K562 (cell line): ENCODE measurements at regions not wholly inside any gene's neighbourhood (a gene's known extent, or its start where the extent isn't known, plus 50 kb on each side); places are given as distances from the start of the nearest gene placed in this dataset.
A peak's percentile ranks its signal among the peaks of the same experiment; 100 is the strongest.

ENCODE experiments used
- ATF3 ChIP-seq, 2 experiments: fragments of 450-650 bp in 1 of 2; sonication (generic) in 1 of 2; formaldehyde crosslinking in 1 of 2; IDR thresholded peaks in 1 of 2; conservative IDR thresholded peaks in 1 of 2; 2 replicates each; pipeline versions ENCODE4 v1.6.1 to v1.8.1; 2016 to 2023; ENCODE audit warnings: mild to moderate bottlenecking in 2 of 2, moderate library complexity in 2 of 2, inconsistent platforms in 1 of 2, missing genetic modification reagents in 1 of 2
- CBX3 ChIP-seq, 2 experiments: IDR thresholded peaks; 1 replicate in 1 of 2; 2 replicates in 1 of 2; pipeline ENCODE4 v1.6.1; 2012; ENCODE audit warnings: inconsistent platforms in 2 of 2, low read length in 2 of 2, borderline replicate concordance in 1 of 2, control low read depth in 1 of 2
- CBX8 ChIP-seq: fragments of 200-600 bp; sonication (generic); IDR thresholded peaks from 2 replicates; pipeline ENCODE4 v1.6.1; 2012; ENCODE audit warnings: borderline replicate concordance, mixed run types, low read depth, mild to moderate bottlenecking, moderate library complexity, mixed read lengths, low read length, control low read depth, inconsistent platforms; ENCODE audit not compliant: poor library complexity, severe bottlenecking; ENCODE audit errors: extremely low read depth
- CCNT2 ChIP-seq: IDR thresholded peaks from 2 replicates; pipeline ENCODE4 v1.6.1; 2011; ENCODE audit warnings: borderline replicate concordance, low read depth, mild to moderate bottlenecking, moderate library complexity, mixed read lengths, low read length; ENCODE audit not compliant: insufficient read length; ENCODE audit errors: extremely low read depth
- CEBPG ChIP-seq, 3 experiments: fragments of 200-800 bp in 1 of 3; sonication (Bioruptor generic) in 1 of 3; sonication (generic) in 1 of 3; formaldehyde crosslinking in 1 of 3; IDR thresholded peaks in 2 of 3; conservative IDR thresholded peaks in 1 of 3; 2 replicates each; pipeline versions ENCODE4 v1.6.1 to v1.8.0; 2016 to 2022; ENCODE audit warnings: missing compliant biosample characterization in 2 of 3, missing genetic modification characterization in 2 of 3, mild to moderate bottlenecking in 1 of 3, missing genetic modification reagents in 1 of 3
- EHMT2 ChIP-seq: fragments of 450-650 bp; IDR thresholded peaks from 2 replicates; pipeline ENCODE4 v1.6.1; 2018; ENCODE audit warnings: antibody characterized with exemption
- FOXP1 ChIP-seq: sonication (generic); formaldehyde crosslinking; IDR thresholded peaks from 2 replicates; pipeline ENCODE4 v1.8.0; 2022; ENCODE audit warnings: mild to moderate bottlenecking, missing genetic modification reagents
- HMBOX1 ChIP-seq: sonication (generic); IDR thresholded peaks from 2 replicates; pipeline ENCODE4 v1.6.1; 2016
- ILF3 ChIP-seq: fragments of 450-650 bp; IDR thresholded peaks from 2 replicates; pipeline ENCODE4 v1.6.1; 2018; ENCODE audit warnings: antibody characterized with exemption, mild to moderate bottlenecking, moderate library complexity, borderline replicate concordance
- L3MBTL2 ChIP-seq: fragments of 450-650 bp; IDR thresholded peaks from 2 replicates; pipeline ENCODE4 v1.6.1; 2016; ENCODE audit warnings: mild to moderate bottlenecking, moderate library complexity
- MAZ ChIP-seq, 2 experiments: fragments of 450-650 bp in 1 of 2; sonication (generic) in 1 of 2; formaldehyde crosslinking; IDR thresholded peaks in 1 of 2; conservative IDR thresholded peaks in 1 of 2; 2 replicates each; pipeline versions ENCODE4 v1.4.0 to v1.5.0; 2020; ENCODE audit warnings: mild to moderate bottlenecking in 1 of 2, missing genetic modification reagents in 1 of 2
- MECOM ChIP-seq: fragments of 250-450 bp; sonication (Bioruptor Pico); IDR thresholded peaks from 2 replicates; pipeline ENCODE4 v1.8.0; 2022; ENCODE audit warnings: inconsistent platforms
- NCOA4 ChIP-seq: fragments of 450-650 bp; IDR thresholded peaks from 2 replicates; pipeline ENCODE4 v1.6.1; 2018; ENCODE audit warnings: mild to moderate bottlenecking; ENCODE audit not compliant: partially characterized antibody
- SOX6 ChIP-seq: fragments of 450-650 bp; IDR thresholded peaks from 2 replicates; pipeline ENCODE4 v1.6.1; 2014; ENCODE audit warnings: mild to moderate bottlenecking
- TEAD1 ChIP-seq, 2 experiments: fragments of 450-650 bp in 1 of 2; sonication (generic) in 1 of 2; formaldehyde crosslinking; IDR thresholded peaks; 2 replicates each; pipeline versions ENCODE4 v1.4.0 to v1.8.0; 2020 to 2022; ENCODE audit warnings: mild to moderate bottlenecking in 2 of 2, missing genetic modification reagents in 1 of 2
- VEZF1 ChIP-seq: fragments of 200-800 bp; sonication (Bioruptor generic); IDR thresholded peaks from 2 replicates; pipeline ENCODE4 v1.6.1; 2017; ENCODE audit warnings: missing genetic modification characterization, missing compliant biosample characterization
- ZNF140 ChIP-seq: fragments of 250-450 bp; sonication (Bioruptor Pico); IDR thresholded peaks from 2 replicates; pipeline ENCODE4 v1.8.0; 2021; ENCODE audit warnings: moderate library complexity, mild to moderate bottlenecking, inconsistent platforms
- ZNF165 ChIP-seq: fragments of 250-450 bp; sonication (Bioruptor Pico); IDR thresholded peaks from 2 replicates; pipeline ENCODE4 v1.4.0; 2020; ENCODE audit warnings: borderline replicate concordance
- ZNF239 ChIP-seq: fragments of 250-450 bp; sonication (Bioruptor Pico); IDR thresholded peaks from 2 replicates; pipeline ENCODE4 v1.4.0; 2020; ENCODE audit warnings: mild to moderate bottlenecking
- ZNF583 ChIP-seq: fragments of 250-450 bp; sonication (Bioruptor Pico); IDR thresholded peaks from 2 replicates; pipeline ENCODE4 v1.4.0; 2020
- TF ChIP-seq, protein P1 (sequence below), 2 experiments: fragments of 450-650 bp; IDR thresholded peaks; 2 replicates each; pipeline ENCODE4 v1.6.1; 2016

- peak; percentile 81 for TF ChIP-seq HMBOX1
- 0 out of 3 replicates have a peak, but pooled peaks of 1 of the 2 experiments have one; percentile 20 for TF ChIP-seq CBX3 (IDR thresholded peaks at IDR 0.05; ENCODE audit: borderline replicate concordance in 1 of 2, low read length in 2 of 2)
- TF ChIP-seq ZNF583 (CRISPR knock-in tag): 0 out of 2 replicates have a peak, but pooled peaks have one; percentile 71
- TF ChIP-seq ZNF165 (CRISPR knock-in tag): 0 out of 2 replicates have a peak, but pooled peaks have one; percentile 39
- TF ChIP-seq MECOM (CRISPR knock-in tag): no peak
- 0 out of 4 replicates have a peak, but pooled peaks of 1 of the 2 experiments have one; percentile 41 for TF ChIP-seq TEAD1 (CRISPR knock-in tag; IDR thresholded peaks at IDR 0.05)
- TF ChIP-seq SOX6: no peak; the same call in 1 of the 2 replicates
- no peak for TF ChIP-seq FOXP1 (CRISPR knock-in tag)
- TF ChIP-seq ILF3: no peak
- TF ChIP-seq VEZF1: peak; percentile 44
- peak; percentile 87 for TF ChIP-seq ATF3 (IDR thresholded peaks at IDR 0.05)
- TF ChIP-seq ATF3 (CRISPR knock-in tag; conservative IDR thresholded peaks at IDR 0.05): no peak
- TF ChIP-seq, protein P1, sequence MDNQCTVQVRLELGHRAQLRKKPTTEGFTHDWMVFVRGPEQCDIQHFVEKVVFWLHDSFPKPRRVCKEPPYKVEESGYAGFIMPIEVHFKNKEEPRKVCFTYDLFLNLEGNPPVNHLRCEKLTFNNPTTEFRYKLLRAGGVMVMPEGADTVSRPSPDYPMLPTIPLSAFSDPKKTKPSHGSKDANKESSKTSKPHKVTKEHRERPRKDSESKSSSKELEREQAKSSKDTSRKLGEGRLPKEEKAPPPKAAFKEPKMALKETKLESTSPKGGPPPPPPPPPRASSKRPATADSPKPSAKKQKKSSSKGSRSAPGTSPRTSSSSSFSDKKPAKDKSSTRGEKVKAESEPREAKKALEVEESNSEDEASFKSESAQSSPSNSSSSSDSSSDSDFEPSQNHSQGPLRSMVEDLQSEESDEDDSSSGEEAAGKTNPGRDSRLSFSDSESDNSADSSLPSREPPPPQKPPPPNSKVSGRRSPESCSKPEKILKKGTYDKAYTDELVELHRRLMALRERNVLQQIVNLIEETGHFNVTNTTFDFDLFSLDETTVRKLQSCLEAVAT (IDR thresholded peaks at IDR 0.05): peak in 1 of 2 experiments; percentile 46; a peak in 1 of 4 replicates
- TF ChIP-seq CCNT2: no peak
- TF ChIP-seq EHMT2: no peak
- no peak for TF ChIP-seq CEBPG (CRISPR knock-in tag; IDR thresholded peaks at IDR 0.05)
- peak; percentile 79 to 81 for TF ChIP-seq CEBPG (tag; conservative IDR thresholded peaks at IDR 0.05 in 1 of 2, IDR thresholded peaks at IDR 0.05 in 1 of 2)
- no peak for TF ChIP-seq NCOA4
- TF ChIP-seq ZNF140 (CRISPR knock-in tag): no peak
- no peak for TF ChIP-seq L3MBTL2
- TF ChIP-seq MAZ (CRISPR knock-in tag; conservative IDR thresholded peaks at IDR 0.05 in 1 of 2, IDR thresholded peaks at IDR 0.05 in 1 of 2): 0 out of 4 replicates have a peak, but pooled peaks of 1 of the 2 experiments have one; percentile 25
- peak; percentile 16; the same call in 1 of the 2 replicates for TF ChIP-seq ZNF239 (CRISPR knock-in tag)
- TF ChIP-seq CBX8: no peak
Observed at GRCh38 chr1:221961532-221962292, 219.8 kb upstream of the DUSP10 start (continued).
